Right lung (tissue), 2 donors: ENCODE measurements at regions not wholly inside any gene's neighbourhood (a gene's known extent, or its start where the extent isn't known, plus 50 kb on each side); places are given as distances from the start of the nearest gene placed in this dataset.

Experiments used
- DNase-seq, 2 donors: peaks; one replicate each; pipeline ENCODE4 v3.0.0-alpha.2; 2013

DNA sequence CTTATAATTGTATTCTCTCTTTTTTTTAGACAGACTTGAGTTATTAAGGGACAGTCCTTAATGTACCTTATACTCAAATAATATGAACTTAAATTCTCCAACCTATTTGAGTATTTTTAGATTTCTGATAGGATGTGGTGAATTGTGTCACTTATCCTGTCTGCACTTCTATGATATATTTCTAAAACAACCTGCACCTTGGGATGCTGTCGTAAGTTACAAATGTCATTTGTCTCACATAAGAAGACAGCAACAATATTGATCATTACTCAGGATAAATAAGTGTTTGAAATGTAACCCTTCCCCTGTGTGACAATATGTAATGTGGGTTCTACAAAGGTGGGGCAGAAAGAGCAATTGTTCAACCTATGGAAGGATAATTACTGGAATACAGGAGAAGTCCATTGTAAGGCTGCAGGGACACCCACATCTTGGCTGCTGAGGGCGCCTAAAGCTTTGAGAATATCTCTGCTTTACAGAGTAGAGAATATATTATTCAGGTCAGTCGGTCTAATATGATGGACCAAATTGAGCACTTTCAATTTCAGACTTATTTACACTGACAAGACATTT is 236.9 kb upstream of the PRR20A start:
- DNase-seq: no peak

DNA sequence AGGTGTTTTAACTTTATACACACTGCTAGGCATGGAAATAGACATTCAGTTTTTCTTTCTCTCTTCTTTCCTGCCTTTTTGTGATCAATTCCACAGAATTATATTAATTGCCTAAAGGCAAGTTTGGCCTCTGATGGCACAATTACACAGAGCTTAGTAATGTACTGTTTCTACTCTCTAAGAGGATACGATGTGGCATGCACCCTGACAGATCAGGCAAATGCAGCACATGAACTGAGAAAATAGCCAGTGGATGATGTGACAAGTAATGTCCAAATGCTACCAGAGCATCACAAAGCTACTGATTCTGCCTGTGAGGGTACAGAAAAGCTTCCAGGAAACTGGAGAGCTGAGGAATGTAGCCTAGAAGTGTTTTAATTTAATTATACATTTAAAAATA is 233.8 kb upstream of the PRR20A start:
- no peak for DNase-seq

DNA sequence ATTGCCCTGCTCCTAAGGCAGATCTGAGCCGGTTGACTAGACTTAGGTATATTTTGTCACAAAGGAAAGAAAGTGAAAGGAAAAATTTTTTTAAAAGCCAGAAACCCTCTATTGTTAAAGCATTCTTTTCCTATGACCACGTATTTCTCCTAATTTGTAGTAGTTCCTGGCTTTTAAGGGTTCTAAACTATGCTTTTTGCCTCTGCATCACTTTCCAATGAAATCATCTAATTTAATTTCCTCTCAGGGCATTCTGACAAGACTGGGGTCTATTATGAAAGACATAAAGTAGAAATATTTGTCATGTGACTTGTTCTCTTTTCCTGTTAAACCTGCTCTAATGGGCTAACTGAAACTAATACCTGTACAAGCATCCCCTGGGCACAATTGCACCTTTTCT is 233.0 kb upstream of the PRR20A start:
- DNase-seq: no peak

DNA sequence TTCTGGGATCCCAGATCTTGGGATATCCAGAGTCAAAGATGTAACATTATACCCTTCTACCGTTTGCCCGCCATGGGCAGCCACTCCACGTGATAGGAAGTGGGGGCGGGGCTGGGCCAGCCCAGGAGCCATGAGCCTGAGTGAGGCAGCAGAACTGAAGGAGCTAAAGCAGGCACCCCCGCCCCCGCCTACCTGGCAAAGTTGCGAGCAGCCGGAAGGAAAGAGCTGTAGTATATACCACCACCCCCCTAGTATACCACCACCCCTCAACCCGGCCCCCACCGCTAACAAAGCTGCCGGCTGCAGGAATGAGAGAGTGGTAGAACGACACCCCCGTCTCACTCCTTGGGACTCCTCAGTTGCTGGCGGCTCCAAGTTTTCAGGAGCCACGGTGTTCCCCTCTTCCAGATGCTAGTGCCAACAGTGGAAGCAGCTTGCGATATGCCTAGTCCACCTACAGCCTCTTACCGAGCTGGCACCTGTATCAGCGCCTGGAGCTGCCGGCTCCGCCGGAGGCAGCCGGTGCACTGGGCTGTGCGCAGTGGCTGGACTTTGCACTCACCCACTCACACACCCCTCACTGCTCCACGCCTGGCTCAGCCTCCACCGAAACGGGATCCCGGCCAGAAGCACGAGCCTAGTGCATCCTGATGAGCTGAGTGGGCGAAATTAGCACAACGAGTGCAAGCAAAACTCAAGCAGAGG is 230.7 kb upstream of the PRR20A start:
- no peak for DNase-seq

DNA sequence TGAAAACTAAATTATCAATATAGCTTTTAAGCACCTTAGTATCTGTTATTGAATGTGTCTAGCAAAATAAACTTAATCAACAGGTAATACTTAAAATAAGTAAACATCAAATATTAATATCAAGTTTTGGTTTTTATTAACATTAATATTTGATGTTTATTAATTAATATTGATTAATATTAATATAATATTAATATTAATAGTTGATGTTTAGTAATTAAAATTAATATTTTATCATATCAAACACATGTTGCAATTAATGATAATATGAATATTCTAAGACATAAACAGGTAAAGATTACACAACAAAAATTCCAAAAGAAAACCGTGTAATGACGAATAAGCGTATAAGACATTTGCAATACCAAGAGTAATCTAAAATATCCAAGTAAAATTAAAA is 222.8 kb upstream of the PRR20A start:
- no peak for DNase-seq

DNA sequence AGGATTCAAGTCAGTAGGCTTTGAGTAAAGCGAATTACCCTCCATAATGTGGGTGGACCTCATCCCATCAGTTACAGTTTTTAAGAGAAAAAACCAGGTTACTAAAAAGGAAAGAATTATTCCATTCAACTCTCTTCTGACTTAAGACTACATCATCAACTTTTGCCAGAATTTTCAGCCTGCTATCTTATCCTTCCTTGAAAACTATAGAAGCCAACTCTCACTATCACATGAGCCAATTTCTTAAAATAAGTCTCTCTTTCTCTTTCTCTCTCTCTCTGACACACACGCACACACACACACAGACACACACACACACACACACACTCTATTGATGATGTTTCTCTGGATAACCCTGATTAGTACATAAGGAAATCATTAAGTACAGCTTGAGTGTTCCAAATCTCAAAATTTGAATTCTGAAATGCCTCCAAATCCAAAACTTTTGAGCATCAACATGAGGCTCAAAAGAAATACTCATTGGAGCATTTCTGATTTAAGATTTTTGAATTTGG is 217.0 kb upstream of the PRR20A start:
- no peak for DNase-seq

DNA sequence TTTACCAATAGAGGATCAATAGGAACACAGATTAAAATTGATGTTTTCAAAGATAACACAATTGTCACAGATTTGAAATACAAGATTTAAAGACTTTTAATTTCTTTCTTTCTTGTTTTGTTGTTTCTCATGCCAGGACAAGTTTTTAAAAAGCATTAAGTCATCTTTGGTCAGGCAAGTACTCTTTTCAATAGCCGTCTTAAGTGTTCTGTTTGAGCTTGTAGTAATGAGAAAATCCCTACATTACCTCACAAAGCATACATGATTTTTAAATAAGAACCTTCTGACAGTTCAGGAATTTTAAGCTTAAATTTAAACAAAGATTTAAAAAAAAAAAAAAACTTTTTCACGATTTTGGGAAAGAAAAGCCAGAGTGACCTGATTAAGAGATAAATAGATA is 216.3 kb upstream of the PRR20A start:
- DNase-seq: no peak

DNA sequence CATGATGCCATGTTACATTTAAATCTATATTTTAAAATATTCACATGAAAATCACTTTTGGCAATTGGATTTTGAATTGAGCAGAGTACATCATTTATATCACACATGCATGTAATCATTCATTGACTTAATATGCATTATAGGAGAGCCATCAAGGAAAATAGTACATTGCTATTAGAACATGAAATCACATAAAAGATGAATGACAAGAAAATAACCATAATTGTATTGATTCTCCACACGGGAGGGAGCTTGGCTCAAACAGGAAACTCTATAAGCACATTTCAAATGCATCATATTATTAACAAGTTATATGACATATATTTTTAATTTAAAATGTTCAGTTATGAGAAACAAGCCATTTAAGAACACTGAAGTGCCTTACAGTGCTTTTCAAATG is 208.6 kb upstream of the PRR20A start:
- DNase-seq: no peak

DNA sequence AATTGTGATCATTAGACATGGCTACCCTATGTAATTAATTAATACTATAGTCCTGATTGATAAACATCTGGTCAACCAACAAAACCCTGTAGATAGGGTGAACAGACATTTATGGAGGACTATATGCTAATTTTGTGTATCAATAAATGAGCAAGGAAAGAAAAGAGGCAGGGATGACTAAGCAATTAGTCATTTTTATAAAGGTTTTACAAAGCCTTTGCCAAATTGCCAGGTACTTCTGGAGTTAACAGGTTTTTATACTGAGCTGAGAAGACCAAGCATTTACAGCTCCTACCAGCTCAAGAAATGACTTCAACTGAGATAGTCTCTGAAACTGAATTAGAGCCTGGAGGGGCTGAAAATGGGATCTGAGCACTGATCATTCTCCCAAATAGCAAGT is 186.8 kb upstream of the PRR20A start:
- no peak for DNase-seq

DNA sequence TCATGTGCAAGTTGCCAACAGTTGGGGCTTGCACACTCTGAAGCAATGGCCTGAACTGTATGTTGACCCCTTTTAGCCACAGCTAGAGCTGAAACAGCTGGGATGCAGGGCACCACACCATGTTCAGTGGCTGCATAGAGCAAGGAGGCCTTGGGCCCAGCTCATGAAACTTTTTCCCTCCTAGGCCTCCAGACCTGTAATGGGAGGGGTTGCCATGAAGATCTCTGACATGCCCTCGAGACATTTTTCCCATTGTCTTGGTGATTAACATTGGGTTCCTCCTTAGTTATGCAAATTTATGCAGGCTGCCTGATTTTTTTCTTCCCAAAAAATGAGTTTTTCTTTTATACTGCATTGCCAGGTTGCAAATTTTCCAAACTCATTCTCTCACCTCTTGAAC is 165.1 kb upstream of the PRR20A start:
- no peak for DNase-seq

DNA sequence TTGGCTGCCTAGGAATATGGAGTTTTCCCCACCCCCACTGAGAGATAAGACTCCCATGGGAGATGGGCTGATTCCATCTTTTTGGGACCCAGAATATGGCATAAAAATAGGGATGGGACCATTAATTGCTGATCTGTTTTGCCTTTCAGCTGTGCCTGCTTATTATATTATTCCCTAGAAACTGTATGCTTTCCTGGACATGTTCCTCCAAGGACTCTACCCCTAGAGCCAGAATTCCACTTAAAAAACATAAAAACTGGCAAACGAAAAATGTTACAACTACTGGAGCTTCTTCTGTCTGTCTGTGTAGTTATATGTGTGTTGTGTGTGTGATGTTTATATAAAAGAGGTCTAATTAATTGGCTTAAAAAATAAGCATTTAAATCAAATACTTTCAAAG is 159.9 kb upstream of the PRR20A start:
- no peak for DNase-seq

DNA sequence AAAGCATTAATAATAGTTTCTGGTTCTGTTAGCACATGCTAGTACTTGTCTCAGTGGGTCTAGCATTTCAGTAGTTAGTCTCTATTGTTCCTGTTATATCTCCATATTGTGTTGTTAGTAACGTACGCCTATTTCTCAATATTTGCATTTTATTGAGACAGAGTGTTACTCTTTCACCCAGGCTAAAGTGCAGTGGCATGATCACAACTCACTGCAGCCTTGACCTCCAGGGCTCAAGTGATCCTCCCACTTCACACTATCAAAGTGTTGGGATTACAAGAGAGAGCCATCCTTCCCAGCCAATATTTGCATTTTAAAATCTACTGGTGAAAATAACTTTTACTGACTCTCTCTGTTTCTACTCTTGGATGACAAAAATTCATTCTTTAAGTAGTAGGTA is 154.6 kb upstream of the PRR20A start:
- no peak for DNase-seq

DNA sequence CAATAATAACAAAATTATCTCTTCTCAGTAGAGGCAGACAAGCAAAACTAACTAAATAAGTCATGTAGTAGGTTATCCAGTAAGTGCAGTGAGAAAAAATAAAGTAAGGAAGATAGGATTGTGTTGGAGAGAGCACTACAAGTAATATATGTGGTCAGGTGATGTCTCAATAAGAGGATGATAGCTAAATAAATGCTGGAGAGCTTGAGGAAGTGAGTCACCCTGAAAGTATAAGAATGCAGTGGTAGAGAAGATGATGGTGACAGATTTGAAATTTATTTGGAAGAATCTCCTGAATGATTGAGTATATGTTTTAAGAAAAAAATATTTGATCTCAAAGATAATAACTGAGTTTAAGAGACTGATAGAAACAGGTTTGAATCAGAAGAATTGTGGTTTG is 152.2 kb upstream of the PRR20A start:
- DNase-seq: no peak

DNA sequence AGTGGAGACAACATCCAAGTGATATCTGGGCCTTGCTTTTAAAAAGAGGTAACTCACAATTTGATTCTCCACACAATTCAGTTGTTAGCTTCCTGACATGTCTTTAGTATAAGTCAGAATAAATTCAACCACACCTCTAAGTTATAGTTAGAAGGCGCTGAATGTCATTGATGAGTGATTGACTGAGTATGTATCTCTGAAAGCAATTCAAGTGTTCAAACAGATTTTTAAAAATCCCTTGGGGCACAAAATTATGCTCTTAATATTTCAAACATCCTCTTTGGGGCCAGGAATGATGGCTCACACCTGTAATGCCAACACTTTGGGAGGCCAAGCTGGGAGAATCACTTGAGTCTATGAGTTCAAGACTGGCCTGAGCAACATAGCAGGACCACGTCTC is 137.0 kb upstream of the PRR20A start:
- no peak for DNase-seq

DNA sequence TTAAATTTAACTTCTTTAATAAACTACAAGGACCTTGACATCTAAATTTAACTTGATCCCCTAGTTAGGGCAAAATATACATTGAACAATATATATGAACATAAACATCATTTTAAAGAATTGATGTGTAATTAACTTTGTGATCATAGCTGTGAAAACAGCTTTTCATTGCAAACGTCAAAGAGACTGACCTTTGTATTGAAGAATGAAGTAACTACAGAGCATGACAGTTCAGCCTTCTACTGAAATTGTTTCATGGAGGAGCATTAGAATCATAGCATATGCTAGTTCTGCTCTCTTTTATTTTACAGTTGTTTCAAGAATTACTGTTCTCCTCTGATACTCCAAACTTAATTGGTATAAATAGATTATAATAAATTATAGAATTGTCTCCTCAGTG is 123.4 kb upstream of the PRR20A start:
- DNase-seq: no peak

DNA sequence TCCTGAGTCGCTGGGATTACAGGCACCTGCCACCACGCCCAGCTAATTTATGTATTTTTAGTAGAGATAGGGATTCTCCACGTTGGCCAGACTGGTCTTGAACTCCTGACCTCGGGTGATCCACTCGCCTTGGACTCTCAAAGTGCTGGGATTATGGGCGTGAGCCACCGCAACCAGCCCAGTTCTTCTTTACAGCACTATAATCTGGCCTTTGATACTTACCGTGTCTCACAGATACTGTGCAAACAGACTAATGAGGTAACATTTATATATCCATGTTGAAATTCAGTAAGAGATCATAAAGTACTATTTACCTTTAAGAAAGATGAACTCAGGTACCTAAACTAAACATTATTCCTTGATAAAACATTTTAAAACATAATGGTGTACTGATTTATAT is 121.8 kb upstream of the PRR20A start:
- no peak for DNase-seq

DNA sequence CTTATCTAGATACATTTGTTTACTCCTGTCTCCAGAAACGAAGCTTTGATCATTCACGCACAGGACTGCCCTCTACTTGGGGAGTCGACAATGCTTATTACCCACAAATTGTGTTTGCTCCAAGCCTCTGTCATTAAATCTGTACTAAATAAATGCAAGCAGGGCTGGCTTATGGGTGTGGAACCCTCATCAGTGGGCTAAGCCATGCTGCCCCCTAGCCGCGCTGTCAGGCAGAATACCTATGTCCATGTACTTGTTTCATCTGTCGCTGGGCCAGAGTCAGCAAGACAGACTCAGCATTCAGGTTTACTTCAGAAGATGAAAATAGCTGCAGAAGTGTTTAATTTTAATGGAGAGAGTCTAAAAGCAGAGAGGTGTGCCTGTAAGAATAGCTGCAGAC is 110.0 kb upstream of the PRR20A start:
- DNase-seq: no peak

DNA sequence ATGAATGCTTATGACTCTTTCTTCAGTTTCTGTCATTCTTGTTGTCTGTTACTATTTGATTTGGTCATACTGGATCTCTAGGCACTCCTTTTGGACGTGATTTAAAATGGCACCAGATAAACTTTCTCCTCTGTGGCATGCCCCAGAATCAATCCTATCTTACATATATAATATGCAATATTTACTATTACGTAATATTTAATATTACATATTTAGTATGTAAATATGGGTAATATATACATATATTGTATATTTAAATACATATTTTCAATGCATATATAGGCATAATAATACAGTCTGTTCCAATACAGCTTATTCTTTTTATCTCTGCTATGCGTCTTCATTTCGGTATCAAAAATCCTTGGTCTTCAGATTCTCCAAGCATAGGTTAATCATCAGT is 104.4 kb upstream of the PRR20A start:
- DNase-seq: no peak

DNA sequence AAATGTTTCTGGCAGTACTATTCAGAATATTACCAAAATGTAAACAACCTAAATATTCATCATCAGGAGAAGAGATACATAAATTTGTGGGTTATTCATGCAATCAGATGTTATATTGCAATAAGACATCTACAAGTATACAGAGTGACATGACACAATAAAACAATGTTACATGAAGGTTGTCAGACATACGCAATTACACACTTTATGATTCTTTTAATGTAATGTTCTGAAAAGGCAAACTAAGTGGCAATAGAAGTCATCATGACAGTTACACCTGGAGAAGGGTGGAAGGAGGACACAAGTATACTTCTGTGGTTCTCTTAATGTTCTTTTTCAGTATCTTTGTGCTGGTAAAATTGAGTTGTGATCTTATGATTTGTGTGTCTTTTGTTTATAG is 95.8 kb upstream of the PRR20A start:
- no peak for DNase-seq

DNA sequence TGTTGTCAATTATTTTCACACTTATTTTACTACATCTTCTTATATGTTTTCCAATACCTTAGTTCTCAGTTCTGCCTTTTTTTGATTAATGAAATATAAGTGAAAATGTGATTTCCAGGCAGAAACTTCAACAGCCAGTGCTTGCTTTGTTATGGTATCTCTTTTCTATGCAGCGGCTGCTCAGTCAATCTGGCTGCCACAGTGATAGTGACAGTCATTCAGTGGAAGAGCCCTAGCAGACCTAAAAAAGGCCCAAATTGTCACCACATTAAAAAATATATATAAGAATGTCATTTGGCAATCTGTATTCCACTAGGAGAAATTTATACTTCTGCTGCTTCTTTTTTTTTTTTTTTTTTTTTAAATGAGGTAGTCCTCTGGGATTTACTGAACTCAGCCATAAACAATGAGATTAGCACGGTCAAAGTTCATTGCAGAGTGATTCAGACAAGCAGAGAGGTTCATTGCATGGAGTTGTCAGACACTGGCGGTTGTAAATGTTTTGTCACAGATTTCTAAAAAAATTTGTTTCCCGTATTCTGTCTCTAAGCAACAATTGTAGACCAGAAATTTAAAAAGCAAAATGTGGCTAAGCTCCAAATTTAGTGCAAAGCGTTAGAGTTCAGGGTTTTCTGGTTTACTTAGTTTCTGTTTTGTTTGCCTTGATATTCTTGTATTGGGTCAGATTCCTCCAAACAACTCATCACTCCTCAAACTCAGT is 94.7 kb upstream of the PRR20A start:
- peak; percentile 20 to 24 for DNase-seq

DNA sequence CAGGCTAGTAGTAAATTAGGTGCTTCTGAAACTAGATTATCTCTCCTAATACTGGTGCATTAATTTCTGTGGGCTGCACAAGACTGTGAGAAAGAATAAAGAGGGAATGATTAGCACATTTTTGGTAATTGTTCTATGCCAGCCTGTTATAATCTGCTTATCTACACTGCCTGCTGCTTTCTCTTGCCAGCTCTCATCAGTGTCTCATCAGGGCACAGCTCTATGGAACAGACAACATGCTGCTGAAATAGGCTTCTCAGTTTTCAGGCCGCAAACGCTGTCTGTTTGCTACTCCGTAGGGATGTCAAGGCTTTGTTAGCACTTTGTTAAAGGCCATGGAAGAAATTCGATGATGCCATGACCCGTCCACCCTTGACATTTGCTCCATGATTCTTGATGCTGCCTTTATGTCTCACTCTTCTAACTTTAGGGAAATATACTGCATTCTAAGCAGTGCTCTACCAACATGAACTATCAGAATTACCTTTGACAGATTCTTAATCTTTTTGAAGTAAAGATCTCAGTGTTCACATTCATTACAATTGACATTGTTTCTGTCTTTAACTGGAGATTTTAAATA is 84.0 kb upstream of the PRR20A start:
- DNase-seq: no peak

DNA sequence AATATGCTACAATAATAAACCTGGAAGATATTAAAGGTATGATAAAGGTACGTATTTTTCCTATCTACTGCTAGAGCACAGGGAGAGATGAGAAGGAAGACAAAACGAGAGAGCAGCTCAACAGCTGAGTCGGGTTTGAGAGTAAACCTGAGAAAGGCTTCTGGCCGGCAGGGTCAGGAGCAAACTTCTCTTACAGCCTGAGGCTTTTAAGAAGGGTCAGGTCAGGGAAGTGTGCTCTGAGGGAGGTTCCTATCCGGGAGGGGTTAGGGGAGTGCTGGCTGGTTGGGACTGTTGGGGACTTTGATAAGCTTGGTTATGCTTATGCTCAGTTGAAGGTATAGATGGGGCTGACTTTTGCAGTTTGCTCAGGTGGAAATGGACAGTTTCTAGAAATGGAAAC is 77.7 kb upstream of the PRR20A start:
- DNase-seq: no peak

DNA sequence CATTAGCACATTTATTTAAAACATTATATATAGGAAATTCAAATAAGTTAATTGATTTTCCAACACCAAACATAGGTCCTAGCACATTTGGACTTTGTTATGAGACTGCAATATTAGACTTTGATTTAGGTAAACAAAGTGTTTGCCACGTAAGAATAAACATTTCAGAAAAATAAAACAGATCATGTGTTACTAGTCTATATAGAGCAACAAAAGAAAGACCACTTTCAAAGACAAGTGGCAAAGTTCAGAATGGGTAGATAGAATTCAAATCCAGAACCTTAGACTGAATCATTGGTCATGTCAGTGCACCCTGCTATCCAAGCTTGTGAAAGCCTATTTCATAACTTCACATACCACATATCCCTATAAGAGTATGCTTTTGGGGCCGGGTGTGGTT is 66.7 kb upstream of the PRR20A start:
- DNase-seq: no peak
